ENCODE measurements at regions not wholly inside any gene's neighbourhood (a gene's known extent, or its start where the extent isn't known, plus 50 kb on each side); places are given as distances from the start of the nearest gene placed in this dataset.

DNA sequence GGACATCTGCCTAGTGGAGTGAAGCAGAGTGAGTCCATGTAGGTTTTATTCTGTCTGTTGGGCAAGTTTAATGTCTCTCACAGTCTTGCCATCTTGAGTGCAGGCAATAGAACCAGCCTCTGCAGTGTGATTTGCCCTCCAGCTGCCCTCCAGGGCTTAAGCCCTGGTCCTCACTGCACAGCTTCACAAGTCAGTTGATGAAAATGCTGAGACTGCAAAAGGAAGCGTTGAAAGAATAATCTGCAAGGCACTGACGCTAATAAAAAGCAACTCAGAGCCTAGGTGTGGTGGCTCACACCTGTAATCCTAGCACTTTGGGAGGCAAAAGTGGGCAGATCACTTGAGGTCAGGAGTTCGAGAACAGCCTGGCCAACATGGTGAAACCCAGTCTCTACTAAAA is 54.1 kb upstream of the PHOX2B start:
- TF ChIP-seq, protein P1, sequence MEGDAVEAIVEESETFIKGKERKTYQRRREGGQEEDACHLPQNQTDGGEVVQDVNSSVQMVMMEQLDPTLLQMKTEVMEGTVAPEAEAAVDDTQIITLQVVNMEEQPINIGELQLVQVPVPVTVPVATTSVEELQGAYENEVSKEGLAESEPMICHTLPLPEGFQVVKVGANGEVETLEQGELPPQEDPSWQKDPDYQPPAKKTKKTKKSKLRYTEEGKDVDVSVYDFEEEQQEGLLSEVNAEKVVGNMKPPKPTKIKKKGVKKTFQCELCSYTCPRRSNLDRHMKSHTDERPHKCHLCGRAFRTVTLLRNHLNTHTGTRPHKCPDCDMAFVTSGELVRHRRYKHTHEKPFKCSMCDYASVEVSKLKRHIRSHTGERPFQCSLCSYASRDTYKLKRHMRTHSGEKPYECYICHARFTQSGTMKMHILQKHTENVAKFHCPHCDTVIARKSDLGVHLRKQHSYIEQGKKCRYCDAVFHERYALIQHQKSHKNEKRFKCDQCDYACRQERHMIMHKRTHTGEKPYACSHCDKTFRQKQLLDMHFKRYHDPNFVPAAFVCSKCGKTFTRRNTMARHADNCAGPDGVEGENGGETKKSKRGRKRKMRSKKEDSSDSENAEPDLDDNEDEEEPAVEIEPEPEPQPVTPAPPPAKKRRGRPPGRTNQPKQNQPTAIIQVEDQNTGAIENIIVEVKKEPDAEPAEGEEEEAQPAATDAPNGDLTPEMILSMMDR (IDR thresholded peaks at IDR 0.05; ENCODE audit: low read depth, low read length) = no peak
- TF ChIP-seq EZH2phosphoT487 (IDR thresholded peaks at IDR 0.05; ENCODE audit: low read depth) = no peak
